WTC11 (cell line): ENCODE measurements at regions not wholly inside any gene's neighbourhood (a gene's known extent, or its start where the extent isn't known, plus 50 kb on each side); places are given as distances from the start of the nearest gene placed in this dataset.

ENCODE experiments used
- ATAC-seq: fragments of 200-7000 bp; cut with Tn5 transposase; 2 replicates; pipeline ENCODE4 v1.10.0; 2021; ENCODE audit warnings: mild to moderate bottlenecking, moderate library complexity
- CTCF ChIA-PET: fragments of 300-600 bp; sonication (Branson Sonifier 250); formaldehyde crosslinking; loops from one replicate; lab custom pipeline; 2021; ENCODE audit warnings: antibody characterized with exemption; lab: Charles Lee
- POLR2A ChIA-PET: fragments of 350-600 bp; sonication (Branson Sonifier 250); formaldehyde crosslinking; loops from one replicate; lab custom pipeline; 2021; ENCODE audit warnings: antibody characterized with exemption; lab: Charles Lee
- DNase-seq: peaks from one replicate; pipeline ENCODE4 v3.0.0; 2021; ENCODE audit warnings: low spot score
- H3K27ac Mint-ChIP-seq: 2 replicates; pipeline ENCODE4 v1.8.0; 2021; ENCODE audit warnings: mixed read lengths
- H3K27me3 Mint-ChIP-seq: 2 replicates; pipeline ENCODE4 v1.8.0; 2021; ENCODE audit warnings: low read depth, mild to moderate bottlenecking, moderate library complexity, mixed read lengths
- H3K36me3 Mint-ChIP-seq: 2 replicates; pipeline ENCODE4 v1.8.0; 2021; ENCODE audit warnings: mixed read lengths
- H3K4me1 Mint-ChIP-seq: 2 replicates; pipeline ENCODE4 v1.8.0; 2022; ENCODE audit warnings: mixed read lengths
- H3K4me3 Mint-ChIP-seq: 2 replicates; pipeline ENCODE4 v1.8.0; 2021; ENCODE audit warnings: mild to moderate bottlenecking, moderate library complexity, mixed read lengths
- H3K9me3 Mint-ChIP-seq: 2 replicates; pipeline ENCODE4 v1.8.0; 2021; ENCODE audit warnings: mixed read lengths
- CTCF ChIP-seq: fragments of 200-600 bp; IDR thresholded peaks from 2 replicates; pipeline ENCODE4 v1.8.0; 2022; ENCODE audit warnings: antibody characterized with exemption
- E2F5 ChIP-seq: sonication (generic); formaldehyde crosslinking; IDR thresholded peaks from 2 replicates; pipeline ENCODE4 v1.8.1; 2022; ENCODE audit warnings: mild to moderate bottlenecking, moderate library complexity, missing genetic modification reagents
- ELF4 ChIP-seq: sonication (generic); formaldehyde crosslinking; IDR thresholded peaks from 2 replicates; pipeline ENCODE4 v1.8.1; 2022; ENCODE audit warnings: low read depth, mild to moderate bottlenecking, moderate library complexity, missing genetic modification reagents
- EMX1 ChIP-seq: fragments of 250-450 bp; sonication (Bioruptor Pico); IDR thresholded peaks from 2 replicates; pipeline ENCODE4 v1.8.0; 2021; ENCODE audit warnings: mild to moderate bottlenecking
- FOXJ3 ChIP-seq: sonication (generic); formaldehyde crosslinking; IDR thresholded peaks from 2 replicates; pipeline ENCODE4 v1.9.0; 2021; ENCODE audit warnings: missing genetic modification reagents, mild to moderate bottlenecking, borderline replicate concordance
- GABPB1 ChIP-seq: sonication (generic); formaldehyde crosslinking; IDR thresholded peaks from 2 replicates; pipeline ENCODE4 v1.8.1; 2023; ENCODE audit warnings: mild to moderate bottlenecking, missing genetic modification reagents
- GTF2I ChIP-seq: fragments of 250-450 bp; sonication (Bioruptor Pico); conservative IDR thresholded peaks from 2 replicates; pipeline ENCODE4 v1.4.0; 2021; ENCODE audit warnings: mild to moderate bottlenecking
- IRF1 ChIP-seq: sonication (generic); formaldehyde crosslinking; IDR thresholded peaks from 2 replicates; pipeline ENCODE4 v1.8.0; 2023; ENCODE audit warnings: missing genetic modification reagents
- NR1H2 ChIP-seq: sonication (generic); formaldehyde crosslinking; IDR thresholded peaks from 2 replicates; pipeline ENCODE4 v1.9.0; 2021; ENCODE audit warnings: mild to moderate bottlenecking, moderate library complexity, missing genetic modification reagents
- OVOL2 ChIP-seq: fragments of 250-450 bp; sonication (Bioruptor Pico); IDR thresholded peaks from 2 replicates; pipeline ENCODE4 v1.9.0; 2021; ENCODE audit warnings: mild to moderate bottlenecking, borderline replicate concordance
- PRRX2 ChIP-seq: fragments of 250-450 bp; sonication (Bioruptor Pico); IDR thresholded peaks from 2 replicates; pipeline ENCODE4 v1.8.0; 2021; ENCODE audit warnings: mild to moderate bottlenecking
- SMAD3 ChIP-seq: sonication (generic); formaldehyde crosslinking; IDR thresholded peaks from 2 replicates; pipeline ENCODE4 v1.8.0; 2022; ENCODE audit warnings: missing genetic modification reagents, mild to moderate bottlenecking, borderline replicate concordance
- TP53 ChIP-seq: sonication (generic); formaldehyde crosslinking; IDR thresholded peaks from 2 replicates; pipeline ENCODE4 v1.8.1; 2023; ENCODE audit warnings: mild to moderate bottlenecking, missing genetic modification reagents
- ZNF138 ChIP-seq: sonication (generic); formaldehyde crosslinking; conservative IDR thresholded peaks from 2 replicates; pipeline ENCODE4 v1.8.1; 2022; ENCODE audit warnings: mild to moderate bottlenecking, moderate library complexity, missing genetic modification reagents
- TF ChIP-seq, protein P1 (sequence below): sonication (generic); formaldehyde crosslinking; IDR thresholded peaks from 2 replicates; pipeline ENCODE4 v1.8.1; 2023; ENCODE audit warnings: mild to moderate bottlenecking, missing genetic modification reagents
- TF ChIP-seq, protein P2 (sequence below): sonication (generic); formaldehyde crosslinking; IDR thresholded peaks from 2 replicates; pipeline ENCODE4 v1.8.0; 2022; ENCODE audit warnings: mild to moderate bottlenecking, missing genetic modification reagents
- TF ChIP-seq, protein P3 (sequence below): sonication (generic); formaldehyde crosslinking; IDR thresholded peaks from 2 replicates; pipeline ENCODE4 v1.8.1; 2022; ENCODE audit warnings: low read depth, missing genetic modification reagents, borderline replicate concordance
- TF ChIP-seq, protein P4 (sequence below): sonication (generic); formaldehyde crosslinking; IDR thresholded peaks from 2 replicates; pipeline ENCODE4 v1.8.0; 2022; ENCODE audit warnings: mild to moderate bottlenecking, missing genetic modification reagents
- TF ChIP-seq, protein P5 (sequence below): fragments of 250-450 bp; sonication (Bioruptor Pico); IDR thresholded peaks from 2 replicates; pipeline ENCODE4 v1.9.0; 2021; ENCODE audit warnings: moderate library complexity, mild to moderate bottlenecking, inconsistent platforms, borderline replicate concordance

DNA sequence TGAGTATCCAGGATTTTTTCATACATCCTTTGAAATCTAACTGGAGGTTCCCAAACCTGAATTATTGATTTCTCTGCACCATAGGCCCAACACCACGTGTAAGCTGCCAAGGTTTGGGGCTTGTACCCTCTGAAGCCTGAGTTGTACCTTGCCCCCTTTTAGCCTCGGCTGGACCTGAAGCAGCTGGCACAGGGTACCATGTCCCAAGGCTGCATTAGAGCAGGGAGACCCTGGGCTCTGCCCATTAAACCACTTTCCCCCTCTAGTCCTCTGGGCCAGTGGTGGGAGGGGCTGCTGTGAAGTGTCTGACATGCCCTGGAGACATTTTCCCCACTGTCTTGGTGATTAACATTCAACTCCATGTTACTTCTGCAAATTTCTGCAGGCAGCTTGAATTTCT is 532.9 kb upstream of the NUDT12 start:
- peaks cover 13% of the 10 kb centered on the region for H3K9me3 Mint-ChIP-seq
- H3K27me3 Mint-ChIP-seq, result no peaks in the 10 kb centered on the region
- H3K27ac Mint-ChIP-seq, result no peak overlapping the region
- ChIA-PET CTCF (no interaction called here), POLR2A (no interaction called here)
- H3K4me1 Mint-ChIP-seq, result no peaks in the 10 kb centered on the region
- TF ChIP-seq CTCF, result no peak
- TF ChIP-seq, protein P1, sequence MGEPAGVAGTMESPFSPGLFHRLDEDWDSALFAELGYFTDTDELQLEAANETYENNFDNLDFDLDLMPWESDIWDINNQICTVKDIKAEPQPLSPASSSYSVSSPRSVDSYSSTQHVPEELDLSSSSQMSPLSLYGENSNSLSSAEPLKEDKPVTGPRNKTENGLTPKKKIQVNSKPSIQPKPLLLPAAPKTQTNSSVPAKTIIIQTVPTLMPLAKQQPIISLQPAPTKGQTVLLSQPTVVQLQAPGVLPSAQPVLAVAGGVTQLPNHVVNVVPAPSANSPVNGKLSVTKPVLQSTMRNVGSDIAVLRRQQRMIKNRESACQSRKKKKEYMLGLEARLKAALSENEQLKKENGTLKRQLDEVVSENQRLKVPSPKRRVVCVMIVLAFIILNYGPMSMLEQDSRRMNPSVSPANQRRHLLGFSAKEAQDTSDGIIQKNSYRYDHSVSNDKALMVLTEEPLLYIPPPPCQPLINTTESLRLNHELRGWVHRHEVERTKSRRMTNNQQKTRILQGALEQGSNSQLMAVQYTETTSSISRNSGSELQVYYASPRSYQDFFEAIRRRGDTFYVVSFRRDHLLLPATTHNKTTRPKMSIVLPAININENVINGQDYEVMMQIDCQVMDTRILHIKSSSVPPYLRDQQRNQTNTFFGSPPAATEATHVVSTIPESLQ (CRISPR knock-in tag), result no peak
- TF ChIP-seq, protein P2, sequence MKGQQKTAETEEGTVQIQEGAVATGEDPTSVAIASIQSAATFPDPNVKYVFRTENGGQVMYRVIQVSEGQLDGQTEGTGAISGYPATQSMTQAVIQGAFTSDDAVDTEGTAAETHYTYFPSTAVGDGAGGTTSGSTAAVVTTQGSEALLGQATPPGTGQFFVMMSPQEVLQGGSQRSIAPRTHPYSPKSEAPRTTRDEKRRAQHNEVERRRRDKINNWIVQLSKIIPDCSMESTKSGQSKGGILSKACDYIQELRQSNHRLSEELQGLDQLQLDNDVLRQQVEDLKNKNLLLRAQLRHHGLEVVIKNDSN (CRISPR knock-in tag), result no peak
- TF ChIP-seq, protein P3, sequence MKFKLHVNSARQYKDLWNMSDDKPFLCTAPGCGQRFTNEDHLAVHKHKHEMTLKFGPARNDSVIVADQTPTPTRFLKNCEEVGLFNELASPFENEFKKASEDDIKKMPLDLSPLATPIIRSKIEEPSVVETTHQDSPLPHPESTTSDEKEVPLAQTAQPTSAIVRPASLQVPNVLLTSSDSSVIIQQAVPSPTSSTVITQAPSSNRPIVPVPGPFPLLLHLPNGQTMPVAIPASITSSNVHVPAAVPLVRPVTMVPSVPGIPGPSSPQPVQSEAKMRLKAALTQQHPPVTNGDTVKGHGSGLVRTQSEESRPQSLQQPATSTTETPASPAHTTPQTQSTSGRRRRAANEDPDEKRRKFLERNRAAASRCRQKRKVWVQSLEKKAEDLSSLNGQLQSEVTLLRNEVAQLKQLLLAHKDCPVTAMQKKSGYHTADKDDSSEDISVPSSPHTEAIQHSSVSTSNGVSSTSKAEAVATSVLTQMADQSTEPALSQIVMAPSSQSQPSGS (CRISPR knock-in tag), result no peak
- TF ChIP-seq ZNF138, result no peak
- no peak for TF ChIP-seq PRRX2 (CRISPR knock-in tag)
- TF ChIP-seq, protein P4, sequence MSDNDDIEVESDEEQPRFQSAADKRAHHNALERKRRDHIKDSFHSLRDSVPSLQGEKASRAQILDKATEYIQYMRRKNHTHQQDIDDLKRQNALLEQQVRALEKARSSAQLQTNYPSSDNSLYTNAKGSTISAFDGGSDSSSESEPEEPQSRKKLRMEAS (CRISPR knock-in tag), result no peak
- TF ChIP-seq ELF4 (CRISPR knock-in tag), result no peak
- TF ChIP-seq IRF1 (CRISPR knock-in tag), result no peak
- TF ChIP-seq, protein P5, sequence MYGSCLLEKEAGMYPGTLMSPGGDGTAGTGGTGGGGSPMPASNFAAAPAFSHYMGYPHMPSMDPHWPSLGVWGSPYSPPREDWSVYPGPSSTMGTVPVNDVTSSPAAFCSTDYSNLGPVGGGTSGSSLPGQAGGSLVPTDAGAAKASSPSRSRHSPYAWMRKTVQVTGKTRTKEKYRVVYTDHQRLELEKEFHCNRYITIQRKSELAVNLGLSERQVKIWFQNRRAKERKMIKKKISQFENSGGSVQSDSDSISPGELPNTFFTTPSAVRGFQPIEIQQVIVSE (CRISPR knock-in tag), result no peak
- TF ChIP-seq TP53, result no peak
- no peak for TF ChIP-seq SMAD3 (CRISPR knock-in tag)
- TF ChIP-seq OVOL2 (CRISPR knock-in tag), result no peak
- no peak for TF ChIP-seq NR1H2 (CRISPR knock-in tag)
- TF ChIP-seq GTF2I (CRISPR knock-in tag), result no peak
- no peak for TF ChIP-seq FOXJ3 (CRISPR knock-in tag)
- no peak for TF ChIP-seq GABPB1 (CRISPR knock-in tag)
- no peak for TF ChIP-seq E2F5 (CRISPR knock-in tag)
- no peak for TF ChIP-seq EMX1 (CRISPR knock-in tag)
- no peak for ATAC-seq
- no peak overlapping the region for H3K4me3 Mint-ChIP-seq
- H3K36me3 Mint-ChIP-seq, result peaks cover 9% of the 10 kb centered on the region; the same call in 1 of the 2 replicates
- no peak for DNase-seq
